SK-N-MC (cell line): ENCODE measurements at regions not wholly inside any gene's neighbourhood (a gene's known extent, or its start where the extent isn't known, plus 50 kb on each side); places are given as distances from the start of the nearest gene placed in this dataset.

Experiments used
- DNase-seq: peaks from one replicate; pipeline ENCODE4 v3.0.0-alpha.2; 2011; ENCODE audit warnings: low read depth, low spot score
- H3K27ac ChIP-seq: fragments of 200-600 bp; sonication (generic); 2 replicates; pipeline ENCODE4 v1.5.1; 2016; ENCODE audit warnings: mixed run types
- H3K36me3 ChIP-seq: fragments of 200-600 bp; sonication (generic); 2 replicates; pipeline ENCODE4 v1.6.1; 2017; ENCODE audit warnings: antibody characterized with exemption, low read length, mixed read lengths; ENCODE audit not compliant: insufficient read depth
- H3K4me3 ChIP-seq: fragments of 200-600 bp; sonication (generic); 2 replicates; pipeline ENCODE4 v1.5.1; 2016
- H3K9ac ChIP-seq: fragments of 200-600 bp; sonication (generic); 2 replicates; pipeline ENCODE4 v1.8.0; 2017; ENCODE audit warnings: mixed run types, mixed read lengths; ENCODE audit not compliant: insufficient read length
- H3K9me3 ChIP-seq: fragments of 200-600 bp; sonication (generic); 2 replicates; pipeline ENCODE4 v1.6.1; 2017; ENCODE audit warnings: low read depth, mild to moderate bottlenecking, antibody characterized with exemption, low read length, moderate library complexity, mixed read lengths
- EZH2 ChIP-seq: fragments of 200-600 bp; sonication (generic); IDR thresholded peaks from one replicate; pipeline ENCODE4 v1.6.1; 2017; ENCODE audit warnings: antibody characterized with exemption
- FOXP2 ChIP-seq: optimal IDR thresholded peaks from 2 replicates; pipeline ENCODE3; 2011; ENCODE audit warnings: mild to moderate bottlenecking, moderate library complexity; ENCODE audit not compliant: insufficient read depth; ENCODE audit errors: extremely low read length, control extremely low read depth
- POLR2AphosphoS5 ChIP-seq: IDR thresholded peaks from 2 replicates; pipeline ENCODE4 v1.6.1; 2012; ENCODE audit warnings: mild to moderate bottlenecking, low read depth, low read length, borderline replicate concordance

DNA sequence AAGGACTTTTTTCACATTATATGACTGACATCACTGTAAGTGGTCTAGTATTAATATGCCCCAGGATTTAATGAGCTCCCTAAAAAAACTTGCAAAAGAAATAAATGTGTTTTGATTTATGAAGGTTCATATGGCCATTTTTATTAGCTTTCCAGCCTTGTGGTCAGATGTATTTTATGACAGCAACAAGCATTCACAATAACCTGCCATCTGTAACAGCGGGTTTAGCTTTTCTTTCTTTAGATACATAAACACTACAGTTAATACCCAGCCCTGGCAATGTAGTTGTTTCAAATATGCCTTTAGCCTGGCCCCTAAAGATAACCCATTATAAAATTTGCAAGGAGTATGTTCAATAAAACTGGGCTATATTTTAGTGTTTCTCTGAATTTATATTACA is 1063.8 kb downstream of the SOCS6 start:
- H3K27ac ChIP-seq = no peak overlapping the region
- H3K9me3 ChIP-seq = no peaks in the 10 kb centered on the region
- TF ChIP-seq POLR2AphosphoS5 = no peak
- no peak overlapping the region for H3K9ac ChIP-seq
- no peak for DNase-seq
- no peaks in the 10 kb centered on the region for H3K36me3 ChIP-seq
- no peak overlapping the region for H3K4me3 ChIP-seq

GRCh38 chr18:71336576-71337210 is 1047.8 kb downstream of the SOCS6 start:
- no peaks in the 10 kb centered on the region for H3K36me3 ChIP-seq
- no peak overlapping the region for H3K9ac ChIP-seq
- no peaks in the 10 kb centered on the region for H3K9me3 ChIP-seq
- no peak for DNase-seq
- TF ChIP-seq EZH2 (no peak), FOXP2 (no peak), POLR2AphosphoS5 (no peak)
- H3K27ac ChIP-seq = no peak overlapping the region
- no peak overlapping the region for H3K4me3 ChIP-seq

GRCh38 chr18:71329563-71329962 is 1040.7 kb downstream of the SOCS6 start:
- Histone ChIP-seq H3K9me3 (no peaks in the 10 kb centered on the region), H3K36me3 (no peaks in the 10 kb centered on the region), H3K27ac (no peak overlapping the region), H3K9ac (no peak overlapping the region), H3K4me3 (no peak overlapping the region)
- DNase-seq = no peak
- TF ChIP-seq POLR2AphosphoS5 (no peak), FOXP2 (no peak), EZH2 (no peak)

GRCh38 chr18:71329114-71329513 is 1040.3 kb downstream of the SOCS6 start:
- no peaks in the 10 kb centered on the region for H3K9me3 ChIP-seq
- no peak overlapping the region for H3K4me3 ChIP-seq
- no peak for DNase-seq
- no peak overlapping the region for H3K27ac ChIP-seq
- no peak for TF ChIP-seq EZH2
- no peak for TF ChIP-seq FOXP2
- no peak for TF ChIP-seq POLR2AphosphoS5
- H3K9ac ChIP-seq = no peak overlapping the region
- no peaks in the 10 kb centered on the region for H3K36me3 ChIP-seq

- no peak overlapping the region for H3K27ac ChIP-seq
- no peaks in the 10 kb centered on the region for H3K36me3 ChIP-seq
- H3K9me3 ChIP-seq = no peaks in the 10 kb centered on the region
- no peak overlapping the region for H3K4me3 ChIP-seq
- no peak overlapping the region for H3K9ac ChIP-seq
- TF ChIP-seq EZH2 = no peak
- DNase-seq = no peak
These were observed 1039.0 kb downstream of the SOCS6 start for GRCh38 chr18:71327850-71328249.

DNA sequence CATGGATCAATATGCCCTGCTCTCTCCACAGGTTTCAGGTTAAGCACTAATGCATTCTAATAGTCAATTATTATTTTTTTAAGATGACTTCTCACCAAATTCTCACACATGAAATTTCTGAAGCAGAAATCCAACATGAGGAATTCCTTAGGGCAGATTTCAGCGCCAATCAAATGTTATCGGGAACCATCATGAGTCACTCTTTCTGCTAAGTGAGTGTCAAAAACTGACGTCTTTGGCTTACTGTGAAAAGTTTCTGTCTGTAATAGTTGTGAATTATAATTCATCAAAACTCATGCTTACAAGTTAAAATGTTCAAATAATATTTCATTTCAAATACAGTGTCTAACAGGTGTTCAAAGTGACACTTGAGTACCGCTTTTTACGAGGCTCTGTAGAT is 1038.6 kb downstream of the SOCS6 start:
- H3K9ac ChIP-seq = no peak overlapping the region
- no peaks in the 10 kb centered on the region for H3K9me3 ChIP-seq
- H3K27ac ChIP-seq = no peak overlapping the region
- DNase-seq = no peak
- no peaks in the 10 kb centered on the region for H3K36me3 ChIP-seq
- H3K4me3 ChIP-seq = no peak overlapping the region
- TF ChIP-seq FOXP2 = no peak
- TF ChIP-seq EZH2 = no peak
- no peak for TF ChIP-seq POLR2AphosphoS5

DNA sequence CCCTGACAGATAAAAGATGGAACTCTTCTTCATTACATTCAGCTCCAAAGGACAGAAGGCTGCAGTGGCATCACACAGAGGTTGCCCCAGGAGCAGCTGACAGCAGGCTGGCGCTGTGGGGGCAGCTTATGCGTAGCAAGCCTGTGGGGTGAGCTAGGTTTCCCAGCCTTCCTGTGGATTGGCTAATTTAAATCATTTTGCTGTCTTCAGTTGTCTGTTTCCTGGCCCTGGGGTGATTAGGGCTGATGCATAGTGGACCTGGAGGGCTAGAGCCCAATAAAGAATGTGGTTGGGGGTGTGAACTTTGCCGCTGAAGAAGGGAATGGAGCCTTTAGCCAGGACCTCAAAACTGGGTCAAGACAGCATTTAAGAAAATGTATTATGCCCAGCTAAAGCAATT is 1038.0 kb downstream of the SOCS6 start:
- no peak for TF ChIP-seq POLR2AphosphoS5
- H3K36me3 ChIP-seq = no peaks in the 10 kb centered on the region
- no peak overlapping the region for H3K9ac ChIP-seq
- no peak overlapping the region for H3K4me3 ChIP-seq
- no peak overlapping the region for H3K27ac ChIP-seq
- no peak for DNase-seq
- H3K9me3 ChIP-seq = no peaks in the 10 kb centered on the region

- Histone ChIP-seq H3K9me3 (no peaks in the 10 kb centered on the region), H3K4me3 (no peak overlapping the region), H3K27ac (no peak overlapping the region), H3K9ac (no peak overlapping the region), H3K36me3 (no peaks in the 10 kb centered on the region)
- no peak for DNase-seq
- TF ChIP-seq EZH2 = no peak
- no peak for TF ChIP-seq POLR2AphosphoS5
- TF ChIP-seq FOXP2 = no peak
These were observed 1035.5 kb downstream of the SOCS6 start for GRCh38 chr18:71324356-71324755.

GRCh38 chr18:71322201-71322600 is 1033.4 kb downstream of the SOCS6 start:
- Histone ChIP-seq H3K9me3 (no peaks in the 10 kb centered on the region), H3K4me3 (no peak overlapping the region), H3K27ac (no peak overlapping the region), H3K36me3 (no peaks in the 10 kb centered on the region), H3K9ac (no peak overlapping the region)
- TF ChIP-seq FOXP2 (no peak), EZH2 (no peak), POLR2AphosphoS5 (no peak)
- no peak for DNase-seq
